Right lung (tissue), 2 donors: ENCODE measurements at regions not wholly inside any gene's neighbourhood (a gene's known extent, or its start where the extent isn't known, plus 50 kb on each side); places are given as distances from the start of the nearest gene placed in this dataset.
"Not testable (repeated sequence)": the region's sequence is repeated elsewhere in the genome, so short reads cannot be mapped to it uniquely, and the experiment has no call there.

Source experiments
- DNase-seq, 2 donors: peaks; one replicate each; pipeline ENCODE4 v3.0.0-alpha.2; 2013

- DNase-seq: no peak
Measured at GRCh38 chr11:119586181-119586580, 142.8 kb downstream of the NECTIN1 start.

- DNase-seq: no peak
Measured at GRCh38 chr11:119585043-119585781, 143.8 kb downstream of the NECTIN1 start.

- peak; percentile 48 to 50 for DNase-seq
Measured at GRCh38 chr11:119584193-119585042, 144.6 kb downstream of the NECTIN1 start.

GRCh38 chr11:119583585-119583984 is 145.4 kb downstream of the NECTIN1 start:
- no peak for DNase-seq

- not testable (repeated sequence) for DNase-seq
Measured at GRCh38 chr11:119581396-119581795, 147.6 kb downstream of the NECTIN1 start.

GRCh38 chr11:119580751-119581150 is 148.2 kb downstream of the NECTIN1 start:
- DNase-seq: no peak

- no peak for DNase-seq
Measured at GRCh38 chr11:119580081-119580480, 148.9 kb downstream of the NECTIN1 start.

GRCh38 chr11:119578521-119579191 is 150.3 kb downstream of the NECTIN1 start:
- no peak for DNase-seq

GRCh38 chr11:119573858-119574257 is 150.9 kb upstream of the THY1 start:
- no peak for DNase-seq

- DNase-seq: no peak
Measured at GRCh38 chr11:119572481-119573424, 149.8 kb upstream of the THY1 start.

GRCh38 chr11:119571311-119571710 is 148.3 kb upstream of the THY1 start:
- DNase-seq: no peak

GRCh38 chr11:119567688-119568582 is 145.0 kb upstream of the THY1 start:
- no peak for DNase-seq

- no peak for DNase-seq
Measured at GRCh38 chr11:119566319-119566718, 143.3 kb upstream of the THY1 start.

- not testable (repeated sequence) for DNase-seq
Measured at GRCh38 chr11:119565693-119566092, 142.7 kb upstream of the THY1 start.

- no peak for DNase-seq
Measured at GRCh38 chr11:119560961-119561360, 138.0 kb upstream of the THY1 start.

GRCh38 chr11:119560291-119560690 is 137.3 kb upstream of the THY1 start:
- no peak for DNase-seq

- DNase-seq: no peak
Measured at GRCh38 chr11:119552106-119552485, 129.1 kb upstream of the THY1 start.

GRCh38 chr11:119551420-119552105 is 128.6 kb upstream of the THY1 start:
- DNase-seq: no peak

- DNase-seq: no peak
Measured at GRCh38 chr11:119550053-119550752, 127.2 kb upstream of the THY1 start.
